AG04450 (cell line): ENCODE measurements at regions not wholly inside any gene's neighbourhood (a gene's known extent, or its start where the extent isn't known, plus 50 kb on each side); places are given as distances from the start of the nearest gene placed in this dataset.

Experiments used
- CTCF ChIA-PET: fragments of 300-600, 350-600 bp; formaldehyde crosslinking; extraction: SDS; loops from one replicate; lab custom pipeline; 2022; ENCODE audit warnings: antibody characterized with exemption, inconsistent platforms; lab: Charles Lee
- POLR2A ChIA-PET: fragments of 350-600 bp; formaldehyde crosslinking; extraction: SDS; loops from one replicate; lab custom pipeline; 2021; ENCODE audit warnings: antibody characterized with exemption, inconsistent platforms; lab: Yijun Ruan, JAX
- DNase-seq: peaks from one replicate; pipeline ENCODE4 v3.0.0-alpha.2; 2011; ENCODE audit warnings: low read depth, low spot score
- H3K27ac ChIP-seq: one replicate; pipeline ENCODE4 v1.5.1; 2012; ENCODE audit warnings: low read depth, low read length, control low read depth
- H3K27me3 ChIP-seq: one replicate; pipeline ENCODE4 v1.6.0; 2012; ENCODE audit warnings: low read length; ENCODE audit not compliant: control insufficient read depth, insufficient read depth
- H3K4me3 ChIP-seq: 2 replicates; pipeline ENCODE4 v1.5.1; 2011; ENCODE audit warnings: mild to moderate bottlenecking, low read depth, low read length, control low read depth
- H3K9me3 ChIP-seq: 2 replicates; pipeline ENCODE4 v1.5.1; 2012; ENCODE audit warnings: low read length; ENCODE audit not compliant: control insufficient read depth, insufficient read depth
- TF ChIP-seq, protein P1 (sequence below): IDR thresholded peaks from 2 replicates; pipeline ENCODE4 v1.5.1; 2011; ENCODE audit warnings: low read depth, low read length, control low read depth, inconsistent platforms

DNA sequence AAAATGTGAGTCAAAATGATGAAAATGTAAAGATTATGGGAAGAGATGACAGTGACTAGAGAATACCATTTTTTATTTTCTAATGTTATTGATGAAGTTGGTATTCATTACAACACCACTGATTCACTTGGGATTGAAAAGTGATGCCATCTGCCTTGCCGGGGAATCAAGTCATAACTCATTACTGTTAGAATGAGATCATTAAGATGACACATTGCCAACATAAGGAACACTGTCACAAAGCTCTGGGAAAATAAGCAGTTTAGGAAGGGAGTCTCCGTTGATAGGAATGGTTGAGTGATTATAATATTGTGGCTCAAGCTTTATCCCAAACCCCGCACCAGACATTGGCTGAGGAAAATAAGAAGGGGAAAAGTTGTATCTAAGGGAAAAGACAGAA is 121.5 kb upstream of the PLPP4 start:
- Histone ChIP-seq H3K27ac (no peak overlapping the region), H3K9me3 (peaks cover 4% of the 10 kb centered on the region), H3K4me3 (no peak overlapping the region), H3K27me3 (no peaks in the 10 kb centered on the region)
- ChIA-PET CTCF (interaction anchor here (0.7 kb wide), 1 partner anchor 12 kb away, joined by 3 read pairs; no protein-coding TSS in a partner anchor), POLR2A (no interaction called here)
- no peak for DNase-seq
- TF ChIP-seq, protein P1, sequence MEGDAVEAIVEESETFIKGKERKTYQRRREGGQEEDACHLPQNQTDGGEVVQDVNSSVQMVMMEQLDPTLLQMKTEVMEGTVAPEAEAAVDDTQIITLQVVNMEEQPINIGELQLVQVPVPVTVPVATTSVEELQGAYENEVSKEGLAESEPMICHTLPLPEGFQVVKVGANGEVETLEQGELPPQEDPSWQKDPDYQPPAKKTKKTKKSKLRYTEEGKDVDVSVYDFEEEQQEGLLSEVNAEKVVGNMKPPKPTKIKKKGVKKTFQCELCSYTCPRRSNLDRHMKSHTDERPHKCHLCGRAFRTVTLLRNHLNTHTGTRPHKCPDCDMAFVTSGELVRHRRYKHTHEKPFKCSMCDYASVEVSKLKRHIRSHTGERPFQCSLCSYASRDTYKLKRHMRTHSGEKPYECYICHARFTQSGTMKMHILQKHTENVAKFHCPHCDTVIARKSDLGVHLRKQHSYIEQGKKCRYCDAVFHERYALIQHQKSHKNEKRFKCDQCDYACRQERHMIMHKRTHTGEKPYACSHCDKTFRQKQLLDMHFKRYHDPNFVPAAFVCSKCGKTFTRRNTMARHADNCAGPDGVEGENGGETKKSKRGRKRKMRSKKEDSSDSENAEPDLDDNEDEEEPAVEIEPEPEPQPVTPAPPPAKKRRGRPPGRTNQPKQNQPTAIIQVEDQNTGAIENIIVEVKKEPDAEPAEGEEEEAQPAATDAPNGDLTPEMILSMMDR: no peak

DNA sequence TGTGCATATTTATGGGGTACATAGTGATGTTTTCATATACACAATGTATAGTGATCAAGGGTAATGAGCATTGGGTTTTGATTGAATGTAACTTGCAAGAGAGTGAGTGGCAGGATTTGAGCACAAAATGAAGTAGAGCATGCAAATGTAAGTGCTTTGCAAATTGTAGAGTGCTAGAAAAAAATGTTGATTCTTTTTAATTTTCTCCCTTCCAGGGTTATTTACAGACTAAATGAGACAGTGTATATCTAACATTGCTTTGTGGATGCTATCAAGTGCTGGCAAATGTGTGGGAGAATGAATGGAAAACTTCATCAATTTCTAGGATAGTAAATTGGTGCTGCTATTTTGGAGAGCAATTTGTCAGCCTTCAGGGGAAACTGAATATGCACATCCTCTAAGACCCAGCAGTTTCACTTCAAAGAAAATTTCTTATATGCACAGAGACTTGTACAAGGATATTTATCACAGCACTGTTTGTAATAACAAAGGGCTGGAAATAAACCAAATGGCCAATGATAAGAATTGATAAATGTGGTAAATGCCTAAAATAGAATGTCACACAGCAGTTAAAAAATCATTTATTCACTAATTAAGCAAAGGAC is 120.6 kb upstream of the PLPP4 start:
- no peak overlapping the region for H3K27ac ChIP-seq
- no peak for DNase-seq
- H3K27me3 ChIP-seq: no peaks in the 10 kb centered on the region
- peaks cover 6% of the 10 kb centered on the region for H3K9me3 ChIP-seq
- CTCF ChIA-PET: interaction anchor here (0.7 kb wide), 1 partner anchor 586 kb away, joined by 3 read pairs; no protein-coding TSS in a partner anchor
- POLR2A ChIA-PET: no interaction called here
- TF ChIP-seq, protein P1: no peak
- H3K4me3 ChIP-seq: no peak overlapping the region

DNA sequence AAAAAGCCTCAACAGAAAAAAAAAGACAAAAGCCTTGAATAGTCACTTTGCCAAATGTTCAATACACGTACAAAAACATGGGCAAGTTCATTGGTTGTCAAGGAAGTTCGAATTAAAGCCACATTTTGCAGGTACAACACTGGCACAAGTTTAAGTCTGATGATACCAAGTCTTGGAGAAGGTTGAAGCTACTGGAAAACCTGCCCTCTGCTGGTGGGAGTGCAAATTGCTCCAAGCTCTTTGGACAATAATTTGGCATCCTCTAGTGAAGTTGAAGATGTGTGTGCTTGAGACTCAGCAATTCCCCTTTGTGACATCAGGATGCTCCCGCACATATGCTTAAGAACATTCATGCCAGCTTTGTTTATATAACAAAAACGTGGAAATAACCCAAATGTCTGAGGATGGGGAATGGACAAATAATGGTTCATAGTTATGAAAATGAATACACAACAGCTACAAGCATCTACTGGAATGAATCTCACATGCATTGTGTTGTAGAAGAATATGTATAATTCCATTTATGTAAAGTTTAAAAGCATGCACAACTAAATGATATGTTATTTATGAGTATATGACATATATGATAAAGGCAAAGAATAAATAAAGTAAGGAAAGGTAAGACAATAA is 120.0 kb upstream of the PLPP4 start:
- TF ChIP-seq, protein P1: peak; percentile 41
- Histone ChIP-seq H3K4me3 (no peak overlapping the region), H3K27me3 (no peaks in the 10 kb centered on the region), H3K9me3 (peaks cover 6% of the 10 kb centered on the region), H3K27ac (no peak overlapping the region)
- CTCF ChIA-PET: interaction anchor here (0.7 kb wide), 1 partner anchor 587 kb away, joined by 3 read pairs; no protein-coding TSS in a partner anchor
- DNase-seq: no peak
- POLR2A ChIA-PET: no interaction called here

DNA sequence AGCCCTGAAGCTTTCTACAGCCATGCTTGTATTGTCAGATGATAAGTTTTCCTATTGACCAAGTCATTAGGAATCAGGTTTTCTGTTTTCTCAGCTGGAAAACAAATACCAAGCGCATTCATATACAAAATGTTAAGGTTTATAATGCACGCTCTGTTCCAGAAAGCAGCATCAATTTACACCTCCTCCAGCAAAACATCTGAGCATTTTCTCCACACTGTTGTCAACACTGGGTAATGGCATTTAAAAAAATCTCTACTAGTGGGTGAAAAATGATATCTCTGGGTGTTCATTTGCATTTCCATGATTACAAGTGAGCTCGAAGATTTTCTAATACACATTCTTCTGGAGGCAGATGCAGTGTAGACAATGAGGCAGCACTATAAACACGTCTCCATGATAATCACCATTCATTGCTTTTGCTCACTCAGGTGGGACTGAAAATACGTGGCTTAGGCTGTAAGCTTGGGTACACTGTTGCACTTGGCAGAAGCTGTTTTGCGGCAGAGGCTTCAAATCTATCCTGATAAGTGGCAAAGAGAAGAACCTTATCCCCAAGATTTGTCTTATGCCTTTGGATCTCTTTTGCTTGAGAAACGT is 114.8 kb upstream of the PLPP4 start:
- no peak for DNase-seq
- TF ChIP-seq, protein P1: no peak
- ChIA-PET CTCF (no interaction called here), POLR2A (no interaction called here)
- H3K9me3 ChIP-seq: peaks cover 6% of the 10 kb centered on the region
- H3K27ac ChIP-seq: no peak overlapping the region
- H3K27me3 ChIP-seq: no peaks in the 10 kb centered on the region
- H3K4me3 ChIP-seq: no peak overlapping the region

DNA sequence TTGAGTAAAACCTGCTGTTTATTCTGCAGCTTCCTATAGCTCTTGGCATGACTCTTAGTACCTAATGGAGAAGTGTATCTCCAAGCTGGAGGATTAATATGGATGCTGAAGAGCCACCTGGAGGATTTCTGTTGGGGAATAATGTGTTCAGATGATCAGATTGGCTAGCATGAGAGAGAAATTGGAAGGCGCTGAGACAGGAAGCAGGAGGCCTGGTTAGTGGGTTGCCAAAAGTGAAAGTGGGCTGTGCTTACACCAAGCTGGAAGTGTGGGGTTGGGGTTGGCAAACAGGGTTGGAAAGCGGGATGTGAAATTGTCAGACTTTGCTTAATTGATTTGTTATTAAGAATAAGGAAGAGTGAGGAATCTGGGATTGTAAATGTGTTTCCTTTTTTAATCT is 111.8 kb upstream of the PLPP4 start:
- H3K27me3 ChIP-seq: no peaks in the 10 kb centered on the region
- DNase-seq: no peak
- H3K4me3 ChIP-seq: no peak overlapping the region
- TF ChIP-seq, protein P1: no peak
- ChIA-PET POLR2A (no interaction called here), CTCF (no interaction called here)
- H3K9me3 ChIP-seq: peaks cover 16% of the 10 kb centered on the region
- no peak overlapping the region for H3K27ac ChIP-seq
